CD14-positive monocyte (primary cell): ENCODE measurements at regions not wholly inside any gene's neighbourhood (a gene's known extent, or its start where the extent isn't known, plus 50 kb on each side); places are given as distances from the start of the nearest gene placed in this dataset.

Experiments
- DNase-seq, 3 donors: peaks; one replicate each; pipeline ENCODE4 v3.0.0-alpha.2; 2011 to 2022
- H2AFZ ChIP-seq: 2 replicates; pipeline ENCODE4 v1.6.0; 2012; ENCODE audit warnings: mild to moderate bottlenecking, low read depth, low read length, inconsistent platforms; ENCODE audit not compliant: insufficient read depth, poor library complexity, severe bottlenecking
- H3K27ac ChIP-seq, 2 donors: 1 replicate in 1 of 2; 2 replicates in 1 of 2; pipeline ENCODE4 v1.5.1; 2012 to 2013; ENCODE audit warnings: low read length in 2 of 2, control low read depth in 1 of 2, inconsistent platforms in 1 of 2, low read depth in 1 of 2, mild to moderate bottlenecking in 1 of 2
- H3K27me3 ChIP-seq, 2 donors: one replicate each; pipeline versions ENCODE4 v1.6.0 to v1.6.1; 2011 to 2013; ENCODE audit warnings: low read length in 2 of 2; ENCODE audit not compliant: control insufficient read depth in 2 of 2, insufficient read depth in 2 of 2
- H3K36me3 ChIP-seq, 2 donors: replicated peaks in 1 of 2; 1 replicate in 1 of 2; 2 replicates in 1 of 2; pipeline versions ENCODE4 v1.5.1 to v1.6.1; 2012 to 2013; ENCODE audit warnings: low read length in 2 of 2, control low read depth in 1 of 2, inconsistent platforms in 1 of 2, mild to moderate bottlenecking in 1 of 2; ENCODE audit not compliant: insufficient read depth in 2 of 2, control insufficient read depth in 1 of 2
- H3K4me1 ChIP-seq, 2 donors: 1 replicate in 1 of 2; 2 replicates in 1 of 2; pipeline versions ENCODE4 v1.5.1 to v1.6.1; 2012 to 2013; ENCODE audit warnings: low read length in 2 of 2, control low read depth in 1 of 2, inconsistent platforms in 1 of 2, mild to moderate bottlenecking in 1 of 2, moderate library complexity in 1 of 2; ENCODE audit not compliant: insufficient read depth in 2 of 2, control insufficient read depth in 1 of 2
- H3K4me2 ChIP-seq: replicated peaks from 2 replicates; pipeline ENCODE3; 2012; ENCODE audit warnings: low read length, moderate library complexity, mild to moderate bottlenecking; ENCODE audit not compliant: poor library complexity, severe bottlenecking; ENCODE audit errors: extremely low read depth
- H3K4me3 ChIP-seq, 3 experiments: fragments of 200-600 bp in 1 of 3; sonication (generic) in 1 of 3; replicated peaks in 1 of 3; 1 replicate in 2 of 3; 2 replicates in 1 of 3; pipeline ENCODE4 v1.5.1; 2011 to 2013; ENCODE audit warnings: low read length in 3 of 3, mild to moderate bottlenecking in 3 of 3, control low read depth in 2 of 3, low read depth in 2 of 3, inconsistent platforms in 1 of 3, moderate library complexity in 1 of 3
- H3K79me2 ChIP-seq: 2 replicates; pipeline ENCODE4 v1.6.0; 2012; ENCODE audit warnings: mild to moderate bottlenecking, control low read depth, inconsistent platforms, low read length, moderate library complexity; ENCODE audit not compliant: insufficient read depth
- H3K9ac ChIP-seq: 2 replicates; pipeline ENCODE4 v1.6.0; 2017; ENCODE audit warnings: low read length, mild to moderate bottlenecking; ENCODE audit not compliant: insufficient read depth, poor library complexity, severe bottlenecking
- H3K9me3 ChIP-seq, 2 donors: replicated peaks in 1 of 2; 1 replicate in 1 of 2; 2 replicates in 1 of 2; pipeline versions ENCODE4 v1.5.1 to v1.6.1; 2012 to 2013; ENCODE audit warnings: low read length in 2 of 2, control low read depth in 1 of 2; ENCODE audit not compliant: control insufficient read depth in 1 of 2, insufficient read depth in 1 of 2
- H4K20me1 ChIP-seq: 2 replicates; pipeline ENCODE4 v1.6.0; 2012; ENCODE audit warnings: mild to moderate bottlenecking, low read length, control low read depth, moderate library complexity; ENCODE audit not compliant: insufficient read depth
- H3K27ac Mint-ChIP-seq, 7 donors: one replicate each; pipeline ENCODE4 v1.8.0; 2020; ENCODE audit warnings: mild to moderate bottlenecking in 7 of 7, mixed read lengths in 7 of 7, moderate library complexity in 6 of 7, inconsistent platforms in 2 of 7
- H3K27me3 Mint-ChIP-seq, 3 donors: one replicate each; pipeline ENCODE4 v1.8.0; 2021 to 2022; ENCODE audit warnings: low read depth in 3 of 3, mild to moderate bottlenecking in 3 of 3, mixed read lengths in 3 of 3, moderate library complexity in 3 of 3, inconsistent platforms in 1 of 3
- H3K36me3 Mint-ChIP-seq, 2 donors: one replicate each; pipeline ENCODE4 v1.8.0; 2020; ENCODE audit warnings: mixed read lengths in 2 of 2, inconsistent platforms in 1 of 2, mild to moderate bottlenecking in 1 of 2
- H3K4me1 Mint-ChIP-seq: one replicate; pipeline ENCODE4 v1.8.0; 2020; ENCODE audit warnings: mild to moderate bottlenecking, mixed read lengths
- H3K4me3 Mint-ChIP-seq, 2 donors: one replicate each; pipeline ENCODE4 v1.8.0; 2020; ENCODE audit warnings: mild to moderate bottlenecking in 2 of 2, mixed read lengths in 2 of 2, moderate library complexity in 1 of 2
- H3K9me3 Mint-ChIP-seq, 7 donors: one replicate each; pipeline ENCODE4 v1.8.0; 2020 to 2022; ENCODE audit warnings: mixed read lengths in 7 of 7, mild to moderate bottlenecking in 6 of 7, moderate library complexity in 6 of 7, inconsistent platforms in 2 of 7
- CTCF ChIP-seq: fragments of 200-600 bp; IDR thresholded peaks from one replicate; pipeline ENCODE4 v1.8.0; 2022; ENCODE audit warnings: antibody characterized with exemption, mild to moderate bottlenecking
- WGBS: methylation state at CpG from one replicate; pipeline ENCODE4 v1.1.5; 2013; ENCODE audit warnings: missing lambda C conversion rate; ENCODE audit not compliant: insufficient coverage; 5-methylcytosine and 5-hydroxymethylcytosine counted together
- intact Hi-C, 2 donors: fragments of 100-400 bp; cut with micrococcal nuclease; formaldehyde crosslinking; loops; one replicate each; pipeline versions ENCODE4 v1.15.0 to v1.15.1; 2023

GRCh38 chr20:60749804-60750602, 502.1 kb upstream of the CDH4 start:
- Mint-ChIP-seq H3K36me3 (no peaks in the 10 kb centered on the region), H3K27me3 (peaks cover 0 to 1% (median 0%) of the 10 kb centered on the region in 3 donors), H3K4me3 (no peak overlapping the region), H3K4me1 (no peaks in the 10 kb centered on the region), H3K27ac (no peak overlapping the region), H3K9me3 (peaks cover 0 to 18% (median 7%) of the 10 kb centered on the region in 7 donors)
- H3K9me3 ChIP-seq: peaks cover 0 to 4% of the 10 kb centered on the region in 2 donors
- H3K79me2 ChIP-seq: no peaks in the 10 kb centered on the region
- H3K27ac ChIP-seq: no peak overlapping the region
- no peak overlapping the region for H3K4me2 ChIP-seq
- H3K4me1 ChIP-seq: no peaks in the 10 kb centered on the region
- no peaks in the 10 kb centered on the region for H3K36me3 ChIP-seq
- no peaks in the 10 kb centered on the region for H3K27me3 ChIP-seq
- intact Hi-C loops: no loop called here
- H2AFZ ChIP-seq: no peak overlapping the region
- 83% methylated on average over 4 of the region's 11 CpGs for WGBS
- TF ChIP-seq CTCF: no peak
- no peaks in the 10 kb centered on the region for H4K20me1 ChIP-seq
- H3K4me3 ChIP-seq: no peak overlapping the region
- no peak overlapping the region for H3K9ac ChIP-seq
- no peak for DNase-seq

GRCh38 chr20:60750909-60751308, 501.2 kb upstream of the CDH4 start:
- Histone ChIP-seq H4K20me1 (no peaks in the 10 kb centered on the region), H3K27me3 (no peaks in the 10 kb centered on the region), H2AFZ (no peak overlapping the region), H3K79me2 (no peaks in the 10 kb centered on the region), H3K9ac (no peak overlapping the region), H3K27ac (no peak overlapping the region), H3K9me3 (peaks cover 0 to 4% of the 10 kb centered on the region in 2 donors), H3K4me3 (no peak overlapping the region), H3K36me3 (no peaks in the 10 kb centered on the region), H3K4me2 (no peak overlapping the region), H3K4me1 (no peaks in the 10 kb centered on the region)
- no peak for DNase-seq
- Mint-ChIP-seq H3K27ac (no peak overlapping the region), H3K4me1 (no peaks in the 10 kb centered on the region), H3K27me3 (peaks cover 0 to 1% (median 0%) of the 10 kb centered on the region in 3 donors), H3K36me3 (no peaks in the 10 kb centered on the region), H3K4me3 (no peak overlapping the region), H3K9me3 (peaks cover 0 to 18% (median 7%) of the 10 kb centered on the region in 7 donors)
- WGBS: 90% methylated on average over 3 of the region's 10 CpGs
- intact Hi-C loops: no loop called here
- TF ChIP-seq CTCF: no peak
